GM18511 (cell line): ENCODE measurements at regions not wholly inside any gene's neighbourhood (a gene's known extent, or its start where the extent isn't known, plus 50 kb on each side); places are given as distances from the start of the nearest gene placed in this dataset.
"Not testable (repeated sequence)": the region's sequence is repeated elsewhere in the genome, so short reads cannot be mapped to it uniquely, and the experiment has no call there.

Experiments used
- ATAC-seq: cut with Tn5 transposase; IDR thresholded peaks from one replicate; pipeline ENCODE4 v1.9.1; 2021; ENCODE audit warnings: mild to moderate bottlenecking, moderate library complexity; ENCODE audit not compliant: unreplicated experiment

DNA sequence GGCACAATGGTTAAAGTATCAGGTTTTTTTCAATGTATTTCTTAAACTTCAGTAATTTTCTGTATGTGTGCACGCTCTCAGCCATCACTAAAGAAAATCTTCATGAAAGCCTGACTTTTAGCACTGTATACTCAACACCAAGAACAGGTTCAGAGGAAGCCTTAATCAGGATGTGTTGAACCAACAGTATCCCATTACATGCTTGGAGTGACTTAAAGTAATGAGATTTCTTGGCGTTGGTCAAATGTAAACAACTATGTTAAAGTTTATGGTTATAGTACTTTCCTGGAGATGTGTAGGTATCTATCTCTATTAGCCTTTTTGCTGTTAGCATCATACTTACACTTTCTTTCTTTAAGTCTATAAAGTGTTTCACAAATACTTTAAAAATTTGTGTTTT is 335.0 kb downstream of the CCER1 start:
- ATAC-seq: no peak

DNA sequence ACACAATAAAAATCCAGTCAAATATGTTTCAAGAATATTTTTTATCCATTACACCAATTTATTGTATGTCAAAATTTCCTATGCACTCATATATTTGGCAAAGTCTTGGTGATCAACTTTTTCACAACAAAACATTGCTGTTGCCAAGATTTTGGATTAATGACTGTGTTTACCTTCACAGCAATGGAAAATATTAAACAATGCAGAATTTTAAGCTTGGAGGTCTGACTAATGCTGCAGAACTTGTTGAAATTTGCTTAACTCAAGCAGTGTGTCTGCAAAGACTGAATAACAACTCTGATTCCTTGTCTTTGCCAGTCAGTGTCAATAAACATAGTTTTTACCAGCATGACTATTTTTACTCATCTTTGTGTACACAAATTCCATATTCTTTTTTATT is 336.4 kb downstream of the CCER1 start:
- no peak for ATAC-seq

DNA sequence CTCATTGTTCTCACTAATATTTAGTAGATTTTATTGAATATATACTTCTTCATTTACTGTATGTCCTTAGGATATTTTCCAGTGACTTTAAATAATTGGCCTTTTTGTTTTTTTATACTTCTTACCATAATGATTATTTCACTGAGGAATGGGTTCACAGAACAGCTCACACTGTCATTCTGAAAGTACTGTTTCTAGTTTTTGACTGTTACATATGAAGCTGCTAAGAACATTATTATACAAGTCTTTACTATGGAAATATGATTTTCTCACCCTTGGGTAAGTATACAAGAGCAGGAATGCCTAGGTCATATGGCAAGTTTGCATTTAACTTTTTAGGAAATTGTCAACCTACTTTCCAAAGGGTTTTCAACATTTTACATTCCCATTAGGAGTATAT is 343.1 kb downstream of the CCER1 start:
- no peak for ATAC-seq

DNA sequence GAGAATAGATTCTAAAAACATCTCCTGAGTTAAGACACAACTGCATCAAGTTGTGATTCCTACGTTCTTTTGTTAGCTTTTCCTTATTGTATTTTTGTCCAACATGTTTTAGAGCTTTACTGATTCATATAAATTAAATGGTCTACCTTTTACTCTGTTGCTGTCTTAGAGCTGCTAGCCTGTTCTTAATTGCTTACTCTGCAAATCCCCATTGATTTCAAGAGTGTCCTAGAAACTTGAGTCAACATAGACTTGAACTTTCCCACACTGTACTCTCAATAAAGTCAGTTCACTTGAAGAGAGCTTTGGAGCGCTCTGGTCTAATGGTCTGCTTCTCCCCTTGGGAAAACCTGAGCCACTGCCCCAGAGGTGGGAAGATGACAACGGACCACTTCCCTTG is 343.9 kb downstream of the CCER1 start:
- no peak for ATAC-seq

DNA sequence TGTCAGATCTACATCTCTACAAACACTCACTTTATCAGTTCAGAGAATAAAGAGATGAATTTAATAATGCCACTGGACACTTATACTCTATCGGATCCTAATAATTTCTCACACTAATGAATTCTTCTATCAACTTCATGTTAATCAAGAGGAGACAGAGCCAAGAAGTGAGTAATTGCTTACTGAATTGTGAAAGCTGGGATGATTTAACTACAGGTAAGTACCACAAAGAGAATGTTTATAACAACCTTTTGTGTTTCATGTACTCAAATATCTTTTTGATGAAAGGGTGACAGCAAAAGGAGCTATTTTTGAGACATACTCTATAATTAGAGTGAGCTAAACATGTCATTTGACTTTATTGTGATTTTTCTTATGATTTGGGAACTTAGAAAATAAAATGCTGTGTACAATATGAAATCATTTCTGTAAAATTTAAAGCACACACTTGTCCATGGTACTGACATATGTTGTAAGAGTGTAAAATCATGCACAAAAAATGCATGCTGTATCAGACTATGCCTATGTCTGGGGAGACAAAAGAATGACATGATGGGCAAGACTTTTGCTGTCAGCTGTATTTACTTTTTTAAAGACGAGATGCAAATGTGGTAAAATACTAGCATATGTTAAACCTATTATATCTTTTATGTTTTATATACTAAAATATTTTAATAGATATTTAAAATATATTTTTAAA is 361.2 kb downstream of the CCER1 start:
- ATAC-seq: no peak

DNA sequence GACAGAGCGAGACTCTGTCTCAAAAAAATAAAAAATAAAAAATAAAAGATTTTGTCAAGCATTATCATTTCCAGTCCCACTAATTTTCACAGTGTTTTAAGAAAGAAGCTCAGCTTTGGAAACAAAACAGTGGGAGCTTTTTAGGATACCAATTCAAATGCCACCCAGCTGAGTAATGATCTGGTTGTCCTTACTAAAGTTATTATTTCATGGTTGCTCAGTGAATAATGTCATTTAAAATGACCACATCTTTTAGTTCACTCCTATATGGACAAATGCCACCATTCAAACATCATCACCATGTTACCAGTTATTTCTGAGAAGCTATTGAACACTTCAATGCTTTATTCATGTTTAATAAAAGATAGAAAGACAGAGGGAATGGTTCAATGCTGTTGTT is 365.0 kb downstream of the CCER1 start:
- ATAC-seq: no peak

DNA sequence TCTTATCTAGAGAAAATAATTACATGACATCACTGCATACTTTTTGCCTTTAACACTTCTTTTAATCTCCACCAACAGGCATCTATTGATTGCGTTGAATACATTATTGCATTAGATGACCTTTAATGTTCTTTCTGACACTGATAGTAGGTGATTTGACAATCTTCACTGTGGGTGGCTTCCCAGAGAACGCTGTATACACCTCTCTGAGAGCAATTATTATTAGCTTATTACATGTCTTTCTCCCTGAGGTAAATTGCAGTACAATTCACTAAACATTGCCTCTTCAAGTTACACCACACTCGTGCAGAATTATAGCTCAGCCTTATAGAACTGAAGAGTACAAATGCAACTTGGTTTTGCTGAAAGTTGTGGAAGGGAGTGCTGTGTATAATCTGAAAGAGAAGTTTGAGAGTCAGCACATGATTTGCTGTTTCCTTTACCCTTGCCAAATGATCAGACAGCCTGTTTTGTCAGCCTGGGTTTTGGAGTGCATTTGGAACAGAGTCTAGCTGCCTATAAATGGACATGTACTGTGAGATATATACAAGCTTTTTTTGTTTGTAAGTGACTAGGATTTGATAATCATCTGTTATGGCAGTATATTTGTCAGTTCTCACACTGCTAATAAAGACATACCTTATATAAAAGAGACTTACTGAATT is 369.2 kb downstream of the CCER1 start:
- ATAC-seq: no peak

DNA sequence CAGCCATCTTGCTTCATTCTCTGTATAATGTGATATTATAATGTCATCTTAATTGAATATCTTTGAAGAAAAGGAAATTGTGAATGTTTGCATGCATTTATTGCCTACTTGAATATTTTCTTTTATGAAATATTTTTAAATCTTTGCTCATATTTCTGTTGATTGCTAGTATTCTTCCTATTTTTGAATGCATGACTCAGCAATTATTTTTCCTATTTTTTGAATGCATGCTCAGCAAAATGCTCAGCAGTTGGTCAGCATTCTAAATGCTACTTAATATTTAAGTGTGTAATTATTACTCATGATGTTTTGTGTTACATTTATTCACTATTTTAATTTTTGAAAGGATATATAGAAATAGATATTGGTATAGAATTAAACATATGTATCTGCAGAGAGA is 378.3 kb downstream of the CCER1 start:
- ATAC-seq: no peak

DNA sequence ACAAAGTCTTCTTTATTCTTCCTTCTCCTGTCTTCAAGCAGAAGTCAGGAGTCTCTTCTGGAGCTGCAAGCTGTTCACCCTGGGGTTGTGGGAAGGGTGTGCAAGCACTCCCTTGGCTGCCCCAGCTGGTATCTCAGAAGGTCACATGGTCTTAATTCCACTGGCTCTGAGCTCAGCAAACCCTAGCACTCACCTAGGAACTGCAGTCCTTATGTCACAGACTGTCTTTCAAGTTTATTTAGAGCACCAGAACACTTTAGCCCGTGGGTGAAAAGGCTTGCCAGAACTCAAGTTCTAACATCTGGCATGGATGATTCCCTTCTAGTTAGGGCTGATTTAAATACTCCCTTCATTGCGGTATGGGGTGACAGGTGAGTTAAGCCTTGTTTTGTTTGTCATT is 379.0 kb downstream of the CCER1 start:
- ATAC-seq: no peak

DNA sequence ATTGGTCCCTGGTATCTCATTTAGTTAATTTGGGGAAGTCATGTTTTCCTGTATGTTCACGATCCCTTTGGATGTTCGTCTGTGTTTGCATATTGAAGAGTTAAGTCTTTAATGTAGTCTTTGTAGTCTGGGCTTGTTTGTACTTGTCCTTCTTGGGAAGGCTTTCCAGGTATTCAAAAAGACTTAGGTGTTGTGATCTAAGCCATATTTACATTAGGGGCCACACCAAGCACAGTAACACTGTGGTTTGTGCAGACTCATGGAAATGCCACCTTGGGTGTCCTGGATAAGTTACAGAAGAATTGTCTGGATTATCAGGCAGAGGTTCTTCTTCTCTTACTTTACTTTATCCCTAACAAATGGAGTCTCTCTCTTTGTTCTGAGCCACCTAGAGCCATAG is 380.3 kb downstream of the CCER1 start:
- no peak for ATAC-seq

DNA sequence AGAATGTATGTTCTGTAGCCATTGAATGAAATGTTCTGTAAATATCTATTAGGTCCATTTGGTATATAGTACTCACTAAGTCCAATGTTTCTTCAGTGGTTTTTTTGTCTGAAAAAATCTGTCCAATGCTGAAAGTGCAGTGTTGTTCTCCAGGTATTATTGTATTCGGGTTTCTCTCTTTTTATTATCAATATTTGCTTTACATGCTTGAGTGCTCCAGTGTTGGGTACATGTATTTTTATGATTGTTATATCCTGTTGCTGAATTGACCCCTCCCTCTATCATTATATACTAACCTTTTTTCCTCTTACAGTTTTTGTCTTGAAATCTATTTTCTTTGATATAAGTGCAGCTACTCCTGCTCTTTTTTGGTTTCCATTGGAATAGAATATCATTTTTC is 382.2 kb downstream of the CCER1 start:
- no peak for ATAC-seq

DNA sequence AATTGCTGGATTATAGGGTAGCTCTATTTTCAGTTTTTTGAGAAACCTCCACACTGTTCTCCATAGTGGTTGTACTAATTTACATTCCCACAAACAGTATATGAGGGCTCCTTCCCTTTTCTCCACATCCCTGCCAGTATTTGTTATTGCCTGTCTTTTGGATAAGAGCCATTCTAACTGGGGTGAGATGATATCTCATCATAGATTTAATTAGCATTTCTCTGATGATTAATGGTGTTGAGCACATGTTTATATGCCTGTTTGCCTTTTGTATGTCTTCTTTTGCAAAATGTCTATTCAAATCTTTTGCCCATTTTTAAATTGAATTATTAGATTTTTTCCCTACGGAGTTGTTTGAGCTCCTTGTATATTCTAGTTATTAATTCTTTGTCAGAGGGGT is 385.3 kb downstream of the CCER1 start:
- ATAC-seq: no peak

DNA sequence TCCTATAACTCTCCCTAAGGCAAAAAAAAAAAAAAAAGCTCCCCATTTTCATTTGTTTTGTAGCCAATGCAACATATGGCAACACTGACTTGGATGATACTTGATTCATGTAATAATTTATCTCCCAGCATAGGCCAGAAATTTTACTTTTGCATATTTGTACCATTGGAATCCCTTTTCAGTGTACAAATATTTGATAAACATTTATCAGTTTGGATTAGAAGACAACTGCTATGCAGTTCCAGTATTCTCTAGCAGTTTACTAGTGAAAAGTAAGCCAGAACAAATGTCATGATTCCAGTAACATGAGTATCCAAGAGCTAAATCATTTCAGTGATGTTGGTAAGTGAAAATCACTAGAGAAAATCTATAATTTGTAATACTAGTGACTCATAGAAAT is 392.3 kb downstream of the CCER1 start:
- no peak for ATAC-seq

DNA sequence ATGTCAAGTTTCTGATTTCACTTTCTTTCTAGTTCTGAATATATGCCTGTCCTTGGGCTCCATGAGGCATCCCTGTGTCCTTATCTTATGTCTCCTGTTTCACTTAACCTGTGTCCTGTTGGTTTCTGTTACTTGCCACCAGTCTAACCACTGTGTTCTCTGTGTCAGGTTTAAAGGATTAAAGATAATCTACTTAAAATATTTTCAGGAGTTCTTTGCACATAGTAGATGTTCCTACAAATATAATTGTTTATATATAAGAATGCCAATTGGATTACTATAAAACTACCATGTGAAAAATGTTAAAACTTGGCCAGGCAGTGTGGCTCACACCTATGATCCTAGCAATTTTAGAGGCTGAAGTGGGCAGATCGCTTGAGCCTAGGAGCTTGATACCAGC is 406.4 kb downstream of the CCER1 start:
- ATAC-seq: no peak

DNA sequence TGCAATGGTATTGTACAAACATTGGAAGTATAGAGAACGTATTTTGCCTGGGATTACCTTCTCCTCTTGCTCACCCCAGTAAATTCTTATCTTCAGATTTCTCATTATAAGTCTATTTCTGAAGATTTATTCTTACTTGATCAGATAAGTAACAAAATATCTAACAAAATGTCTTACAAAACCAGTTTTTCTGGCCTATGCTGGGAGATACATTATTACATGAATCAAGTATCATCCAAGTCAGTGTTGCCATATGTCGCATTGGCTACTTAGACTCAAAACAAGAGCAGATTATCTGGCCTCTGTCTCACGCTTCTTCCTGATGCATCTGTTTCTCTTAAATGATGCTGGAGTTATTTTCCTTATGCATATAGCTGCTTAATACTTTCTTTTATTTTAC is 408.5 kb downstream of the CCER1 start:
- no peak for ATAC-seq

DNA sequence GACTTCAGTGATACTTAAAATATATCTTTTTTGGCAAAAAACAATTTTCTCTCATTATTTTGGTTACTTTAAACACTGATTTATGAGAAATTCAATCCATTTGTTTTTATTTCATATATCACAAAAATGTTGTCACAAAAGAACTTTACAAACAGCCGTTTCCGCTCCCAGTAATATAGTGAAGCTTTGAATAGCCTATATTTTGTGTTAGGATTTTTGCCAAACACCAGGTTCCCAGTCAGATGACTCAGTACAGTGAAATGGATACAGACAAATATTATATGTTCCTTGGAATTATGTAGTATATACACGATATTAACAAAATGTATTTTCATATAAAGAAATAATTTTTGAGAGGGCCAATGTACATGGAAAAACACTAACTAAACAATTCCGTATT is 411.1 kb downstream of the CCER1 start:
- ATAC-seq: no peak

DNA sequence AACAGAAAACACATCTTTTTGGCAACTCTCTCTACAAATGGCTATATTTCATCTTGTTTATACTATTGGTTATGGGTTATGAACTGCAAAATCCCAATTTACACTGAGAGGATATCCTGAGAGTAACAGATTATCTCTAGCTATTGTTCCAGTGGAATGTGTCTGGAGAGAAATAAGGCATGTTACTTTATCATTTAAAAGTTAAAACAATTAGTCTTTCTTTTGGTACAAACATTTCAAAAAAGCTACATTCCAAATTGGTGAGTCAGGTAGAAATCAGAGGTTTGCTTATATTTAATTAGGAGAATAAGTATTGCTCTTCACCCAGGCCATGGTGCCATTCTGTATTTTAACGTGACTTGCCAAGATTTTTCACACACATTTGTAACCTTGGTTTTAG is 411.6 kb downstream of the CCER1 start:
- no peak for ATAC-seq

DNA sequence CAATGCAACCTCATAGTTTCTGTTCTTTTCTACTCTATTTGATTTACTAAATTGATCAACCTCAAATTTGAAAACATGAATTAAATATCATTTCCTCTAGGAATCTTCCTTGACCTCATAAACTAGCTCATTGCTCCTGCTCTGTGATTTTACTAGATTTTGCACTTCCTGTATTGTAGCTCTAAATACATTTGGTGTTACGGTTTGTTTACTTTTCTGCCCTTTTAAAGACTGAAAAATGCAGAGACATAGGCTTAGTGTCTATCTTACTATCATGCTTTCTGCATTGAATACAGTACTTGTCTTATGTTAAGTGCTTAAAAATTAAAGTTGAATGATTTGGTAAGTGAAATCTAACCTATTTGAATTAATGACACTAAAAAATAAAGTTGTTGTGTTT is 412.1 kb downstream of the CCER1 start:
- not testable (repeated sequence) for ATAC-seq

DNA sequence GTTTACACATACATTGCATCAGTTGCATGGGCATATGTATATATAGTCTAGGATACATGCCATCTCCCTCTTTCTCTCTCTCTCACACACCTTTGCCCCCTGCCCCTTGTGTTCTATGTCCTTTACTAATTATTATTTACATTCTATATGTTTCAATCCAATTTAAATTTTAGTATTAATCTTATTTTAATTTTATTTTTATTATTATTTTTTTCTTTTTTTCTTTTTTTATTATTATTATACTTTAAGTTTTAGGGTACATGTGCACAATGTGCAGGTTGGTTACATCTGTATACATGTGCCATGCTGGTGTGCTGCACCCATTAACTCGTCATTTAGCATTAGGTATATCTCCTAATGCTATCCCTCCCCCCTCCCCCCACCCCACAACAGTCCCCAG is 421.1 kb downstream of the CCER1 start:
- ATAC-seq: not testable (repeated sequence)

DNA sequence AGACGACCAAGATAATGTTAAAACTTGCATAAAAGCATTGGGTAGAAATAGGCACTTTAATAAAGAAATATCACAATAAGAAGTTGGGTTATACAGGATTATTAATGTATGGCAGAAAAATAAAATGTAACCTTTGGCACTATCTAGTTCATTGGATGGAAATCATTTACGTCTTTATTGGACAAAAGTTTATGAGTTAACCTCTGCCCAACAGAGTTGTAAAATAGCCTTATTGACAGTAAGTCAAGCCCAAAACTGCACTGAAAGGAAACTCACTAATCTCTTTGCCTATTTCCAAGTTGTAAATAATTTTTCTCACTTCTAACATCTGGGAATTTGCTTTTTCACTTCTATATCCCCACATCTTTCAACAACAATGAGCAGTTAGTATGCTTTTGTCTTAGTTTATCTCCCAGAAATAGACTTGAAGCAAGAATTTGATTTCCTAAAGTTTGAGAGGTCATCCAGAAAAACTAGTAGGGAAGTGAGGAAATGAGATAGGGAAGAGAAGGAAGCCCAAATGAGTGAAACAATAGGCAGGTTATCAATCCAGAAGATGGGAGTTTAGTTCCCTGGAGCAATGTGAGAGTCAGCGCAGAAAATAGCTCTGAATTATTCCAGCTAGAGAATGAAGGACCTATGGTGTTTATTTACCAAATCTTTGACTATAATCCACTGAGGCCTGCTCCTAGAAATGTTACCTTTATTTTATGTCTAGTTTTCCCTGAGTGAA is 434.8 kb downstream of the CCER1 start:
- ATAC-seq: no peak

DNA sequence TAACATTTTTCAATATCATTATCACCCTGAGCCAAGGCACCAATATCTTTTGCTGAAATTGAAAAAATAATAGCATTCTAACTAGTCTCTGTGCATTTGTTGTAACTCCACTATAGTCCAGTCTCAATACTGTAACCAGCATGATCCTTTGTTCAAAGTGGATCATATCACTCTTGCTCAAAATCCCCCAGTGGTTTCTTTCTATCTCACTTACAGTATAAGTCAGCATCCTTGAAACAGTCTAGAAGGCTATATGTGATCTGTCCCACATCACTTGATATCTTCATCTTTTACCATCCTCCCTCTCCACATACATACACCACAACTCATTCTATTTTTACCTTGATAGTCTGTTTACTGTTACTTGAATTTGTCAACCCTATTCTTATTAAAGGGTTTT is 435.7 kb downstream of the CCER1 start:
- no peak for ATAC-seq
